Epithelial cell of esophagus (primary cell): ENCODE measurements at regions not wholly inside any gene's neighbourhood (a gene's known extent, or its start where the extent isn't known, plus 50 kb on each side); places are given as distances from the start of the nearest gene placed in this dataset.
"Not testable (repeated sequence)": the region's sequence is repeated elsewhere in the genome, so short reads cannot be mapped to it uniquely, and the experiment has no call there.

Source experiments
- DNase-seq: peaks from one replicate; pipeline ENCODE4 v3.0.0; 2010; ENCODE audit warnings: low read depth
- H3K4me3 ChIP-seq: 2 replicates; pipeline ENCODE4 v1.5.1; 2011; ENCODE audit warnings: mild to moderate bottlenecking, low read length, control low read depth
- TF ChIP-seq, protein P1 (sequence below): IDR thresholded peaks from 2 replicates; pipeline ENCODE4 v1.5.1; 2011; ENCODE audit warnings: low read depth, mild to moderate bottlenecking, low read length, control low read depth, inconsistent platforms; ENCODE audit not compliant: insufficient read depth; ENCODE audit errors: missing control alignments

DNA sequence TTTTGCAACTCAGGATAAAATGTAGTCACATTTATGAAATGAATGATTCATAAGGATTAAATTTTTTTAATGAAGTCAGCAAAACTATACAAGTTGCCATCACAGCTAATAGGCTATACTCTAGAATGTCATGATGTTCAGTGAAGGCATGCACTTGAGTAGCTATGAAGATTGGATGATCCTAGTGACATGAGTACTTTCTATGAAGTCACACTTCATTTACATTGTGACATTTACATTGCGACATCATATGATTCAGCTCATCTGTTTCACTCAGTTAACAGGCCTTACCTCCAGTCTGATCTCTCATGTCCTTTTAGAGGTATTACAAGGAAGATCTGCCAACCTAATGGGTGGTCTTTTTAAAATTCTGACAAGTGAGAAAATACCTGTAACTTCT, 82.7 kb upstream of the FGF13 start:
- TF ChIP-seq, protein P1, sequence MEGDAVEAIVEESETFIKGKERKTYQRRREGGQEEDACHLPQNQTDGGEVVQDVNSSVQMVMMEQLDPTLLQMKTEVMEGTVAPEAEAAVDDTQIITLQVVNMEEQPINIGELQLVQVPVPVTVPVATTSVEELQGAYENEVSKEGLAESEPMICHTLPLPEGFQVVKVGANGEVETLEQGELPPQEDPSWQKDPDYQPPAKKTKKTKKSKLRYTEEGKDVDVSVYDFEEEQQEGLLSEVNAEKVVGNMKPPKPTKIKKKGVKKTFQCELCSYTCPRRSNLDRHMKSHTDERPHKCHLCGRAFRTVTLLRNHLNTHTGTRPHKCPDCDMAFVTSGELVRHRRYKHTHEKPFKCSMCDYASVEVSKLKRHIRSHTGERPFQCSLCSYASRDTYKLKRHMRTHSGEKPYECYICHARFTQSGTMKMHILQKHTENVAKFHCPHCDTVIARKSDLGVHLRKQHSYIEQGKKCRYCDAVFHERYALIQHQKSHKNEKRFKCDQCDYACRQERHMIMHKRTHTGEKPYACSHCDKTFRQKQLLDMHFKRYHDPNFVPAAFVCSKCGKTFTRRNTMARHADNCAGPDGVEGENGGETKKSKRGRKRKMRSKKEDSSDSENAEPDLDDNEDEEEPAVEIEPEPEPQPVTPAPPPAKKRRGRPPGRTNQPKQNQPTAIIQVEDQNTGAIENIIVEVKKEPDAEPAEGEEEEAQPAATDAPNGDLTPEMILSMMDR, result no peak
- DNase-seq, result peak; percentile 35
- H3K4me3 ChIP-seq, result no peak overlapping the region

DNA sequence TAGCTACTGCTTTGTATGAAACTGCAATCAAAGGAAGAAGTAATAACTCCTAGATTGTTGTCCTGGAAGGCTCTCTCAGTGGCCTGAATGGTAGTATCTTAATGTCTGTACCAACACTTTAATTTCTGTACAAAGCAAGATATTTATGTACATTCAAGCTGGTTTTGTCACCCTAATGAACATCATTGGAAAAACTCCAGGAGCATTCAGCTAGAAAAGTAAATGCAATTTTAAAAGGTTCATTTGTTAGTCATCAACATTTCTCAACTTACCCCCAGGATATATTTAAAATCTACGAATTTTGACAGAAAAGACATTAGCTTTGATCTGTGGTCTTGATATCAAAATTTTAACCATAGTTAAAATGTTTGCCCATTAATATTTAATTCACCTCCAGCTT, 80.0 kb upstream of the FGF13 start:
- no peak overlapping the region for H3K4me3 ChIP-seq
- TF ChIP-seq, protein P1, result no peak
- no peak for DNase-seq

DNA sequence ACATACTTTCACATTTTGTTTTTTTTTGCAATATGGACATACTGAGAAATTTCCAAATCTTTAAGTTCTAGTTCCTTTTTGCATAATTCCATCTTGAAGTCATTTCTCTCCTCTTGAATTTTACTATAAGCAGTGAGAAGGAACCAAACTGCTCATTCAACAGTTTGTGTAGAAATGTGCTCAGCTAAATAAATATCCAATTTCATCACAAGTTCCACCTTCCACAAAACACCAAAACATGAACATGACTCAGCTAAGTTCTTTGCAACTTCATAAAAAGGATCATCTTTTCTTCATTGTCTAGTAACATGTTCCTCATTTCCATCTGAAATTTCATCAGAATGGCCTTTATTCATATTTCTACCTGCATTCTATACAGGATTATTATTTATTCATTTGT, 77.3 kb upstream of the FGF13 start:
- no peak for DNase-seq
- TF ChIP-seq, protein P1, result no peak
- no peak overlapping the region for H3K4me3 ChIP-seq

DNA sequence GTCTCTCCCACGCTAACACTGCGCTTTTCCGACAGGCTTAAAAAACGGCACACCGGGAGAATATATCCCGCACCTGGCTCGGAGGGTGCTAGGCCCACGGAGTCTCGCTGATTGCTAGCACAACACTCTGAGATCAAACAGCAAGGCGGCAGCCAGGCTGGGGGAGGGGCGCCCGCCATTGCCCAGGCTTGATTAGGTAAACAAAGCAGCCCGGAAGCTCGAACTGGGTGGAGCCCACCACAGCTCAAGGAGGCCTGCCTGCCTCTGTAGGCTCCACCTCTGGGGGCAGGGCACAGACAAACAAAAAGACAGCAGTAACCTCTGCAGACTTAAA, 67.0 kb upstream of the FGF13 start:
- H3K4me3 ChIP-seq, DNase-seq: not testable (repeated sequence)

DNA sequence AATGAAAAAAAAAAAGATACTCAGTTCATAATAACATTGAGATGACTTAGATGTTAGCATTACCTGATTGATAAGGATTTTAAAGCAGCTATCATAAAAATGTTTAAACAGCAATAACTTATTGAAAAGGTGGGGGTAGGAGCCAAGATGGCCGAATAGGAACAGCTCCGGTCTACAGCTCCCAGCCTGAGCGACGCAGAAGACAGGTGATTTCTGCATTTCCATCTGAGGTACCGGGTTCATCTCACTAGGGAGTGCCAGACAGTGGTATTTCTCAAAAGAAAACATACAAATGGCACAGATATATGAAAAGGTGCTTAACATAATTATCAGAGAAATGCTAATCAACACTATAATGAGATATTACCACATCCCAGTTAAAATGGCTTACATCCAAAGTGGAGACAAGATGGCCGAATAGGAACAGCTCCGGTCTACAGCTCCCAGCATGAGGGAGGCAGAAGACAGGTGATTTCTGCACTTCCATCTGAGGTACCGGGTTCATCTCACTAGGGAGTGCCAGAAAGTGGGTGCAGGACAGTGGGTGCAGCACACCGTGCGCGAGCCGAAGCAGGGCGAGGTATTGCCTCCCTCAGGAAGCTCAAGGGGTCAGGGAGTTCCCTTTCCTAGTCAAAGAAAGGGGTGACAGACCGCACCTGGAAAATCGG, 66.5 kb upstream of the FGF13 start:
- DNase-seq, H3K4me3 ChIP-seq: not testable (repeated sequence)

DNA sequence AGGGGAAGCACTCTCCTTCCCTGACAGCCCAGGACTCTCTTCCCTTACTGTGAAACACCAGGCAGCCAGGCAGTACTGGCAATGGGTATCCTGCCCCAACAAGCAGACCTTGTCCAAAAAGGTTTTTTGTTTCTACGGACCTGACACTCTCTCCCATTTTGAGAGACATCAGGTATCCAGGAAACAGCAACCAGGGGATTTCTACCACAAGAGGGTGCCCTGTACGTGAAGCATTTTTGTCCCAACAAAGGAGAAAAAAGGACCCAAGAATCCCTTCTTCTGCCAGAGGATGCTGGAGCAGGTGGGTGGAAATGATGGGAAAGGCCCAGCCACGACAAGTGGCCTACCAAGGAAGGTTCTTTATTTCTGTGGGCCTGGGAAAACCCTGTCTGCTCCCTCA, 65.7 kb upstream of the FGF13 start:
- no peak for DNase-seq
- H3K4me3 ChIP-seq, result no peak overlapping the region
- TF ChIP-seq, protein P1, result no peak

DNA sequence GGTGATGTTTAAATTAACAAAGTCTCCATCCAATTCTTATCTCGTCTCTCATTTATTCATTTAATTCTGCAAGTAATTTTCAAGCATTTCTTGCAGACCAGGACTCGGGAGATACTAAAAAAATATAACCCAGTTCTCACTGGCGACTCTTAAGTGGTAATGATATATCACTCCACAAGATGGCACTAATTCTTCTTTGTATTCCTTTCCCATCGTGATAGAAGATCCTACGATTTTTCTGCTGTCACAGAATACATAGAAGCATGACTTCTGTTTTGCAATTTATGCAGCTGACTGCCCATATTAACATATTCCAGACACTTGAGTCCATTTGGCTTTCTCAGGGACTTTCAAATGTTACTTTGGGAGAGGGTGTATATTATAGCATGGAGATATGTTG, 64.0 kb upstream of the FGF13 start:
- TF ChIP-seq, protein P1, result peak; percentile 37
- peak; percentile 38 for DNase-seq
- no peak overlapping the region for H3K4me3 ChIP-seq

DNA sequence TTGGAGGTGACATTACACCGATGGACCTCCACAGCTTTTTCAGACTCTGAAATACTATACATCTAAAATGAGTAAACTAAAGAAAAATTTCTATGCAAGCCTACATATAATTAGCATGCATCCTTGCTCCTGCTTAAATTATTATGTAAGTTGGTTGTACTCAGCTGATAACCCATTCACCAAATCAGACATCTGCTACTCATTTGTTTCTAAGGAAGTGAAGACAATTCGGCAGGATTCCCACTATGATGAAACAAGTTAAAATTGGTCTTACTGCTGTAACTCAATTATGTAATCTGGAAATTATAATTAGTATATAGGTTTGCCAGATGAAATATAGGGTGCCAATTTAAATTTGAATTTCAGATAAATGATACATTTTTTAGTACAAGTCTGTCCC, 59.5 kb upstream of the FGF13 start:
- peak; percentile 15 for DNase-seq
- H3K4me3 ChIP-seq, result no peak overlapping the region
- TF ChIP-seq, protein P1, result no peak
